Middle frontal gyrus (tissue), 1 donor: ENCODE measurements at regions not wholly inside any gene's neighbourhood (a gene's known extent, or its start where the extent isn't known, plus 50 kb on each side); places are given as distances from the start of the nearest gene placed in this dataset.

ENCODE experiments used
- DNase-seq: peaks from one replicate; pipeline ENCODE4 v3.0.0-alpha.2; 2015; ENCODE audit warnings: low spot score; ENCODE audit errors: extremely low spot score

GRCh38 chr9:25613709-25614108, 64.5 kb downstream of the TUSC1 start:
- no peak for DNase-seq

DNA sequence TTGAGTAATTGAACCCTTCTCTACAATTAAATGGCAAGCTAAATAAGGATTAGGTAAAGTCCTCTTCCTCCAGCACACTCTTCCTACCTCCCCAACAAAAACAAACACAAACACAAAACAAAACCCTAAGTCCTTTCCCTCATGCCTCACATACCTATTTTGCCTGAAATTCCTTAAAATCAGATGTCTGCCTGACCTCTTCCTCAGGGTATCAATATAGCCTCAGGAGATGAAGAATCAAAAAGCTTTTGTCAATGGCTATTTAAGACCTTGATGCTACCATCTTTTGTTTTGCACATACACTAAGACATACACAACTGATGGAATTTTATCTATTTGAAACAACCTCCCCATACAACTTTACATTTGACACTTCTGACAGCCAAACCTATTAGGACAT, 75.1 kb downstream of the TUSC1 start:
- no peak for DNase-seq

GRCh38 chr9:25602400-25603044, 75.7 kb downstream of the TUSC1 start:
- no peak for DNase-seq

DNA sequence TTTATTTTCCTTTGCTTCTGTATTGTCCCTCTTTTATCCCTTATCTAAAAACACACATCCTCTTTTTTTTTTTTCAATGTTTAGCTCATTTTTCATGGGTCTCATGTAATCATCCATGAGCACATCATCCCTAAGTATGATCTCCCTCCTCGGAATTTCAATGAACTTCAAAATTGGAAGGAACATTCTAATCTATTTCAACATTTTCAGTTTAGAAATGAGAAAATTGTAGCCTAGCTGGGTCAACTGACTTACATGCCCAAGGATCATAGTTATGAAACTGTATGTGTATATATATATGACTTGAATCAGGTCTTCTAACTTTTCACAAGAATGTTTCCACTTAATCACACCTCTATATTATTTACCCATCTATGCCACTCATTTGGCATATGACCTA, 77.7 kb downstream of the TUSC1 start:
- no peak for DNase-seq

GRCh38 chr9:25584611-25585010, 93.6 kb downstream of the TUSC1 start:
- DNase-seq, result no peak

GRCh38 chr9:25573281-25573680, 105.0 kb downstream of the TUSC1 start:
- no peak for DNase-seq

- no peak for DNase-seq
Measured at GRCh38 chr9:25571491-25571890, 106.8 kb downstream of the TUSC1 start.

DNA sequence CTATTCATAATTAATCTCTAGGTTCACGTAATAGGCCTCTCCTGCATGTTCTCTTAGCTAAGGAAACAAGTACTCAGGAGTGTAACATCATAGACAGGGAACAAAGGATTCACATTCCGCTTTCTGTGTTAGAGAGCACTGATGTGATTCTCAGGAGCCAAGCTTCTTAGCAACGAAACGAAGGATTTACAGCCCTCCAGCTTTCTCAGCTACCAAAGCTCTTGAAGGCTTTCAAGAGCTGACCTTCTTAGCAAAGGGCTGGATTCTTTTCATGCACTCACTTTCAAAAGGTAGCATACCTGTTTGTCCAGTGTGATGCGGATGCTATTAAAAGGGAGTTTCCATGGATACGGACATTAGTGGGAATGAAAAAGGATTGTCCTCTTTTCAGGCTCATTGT, 107.4 kb downstream of the TUSC1 start:
- no peak for DNase-seq

GRCh38 chr9:25562101-25562500, 116.1 kb downstream of the TUSC1 start:
- DNase-seq, result no peak

GRCh38 chr9:25557645-25558300, 120.5 kb downstream of the TUSC1 start:
- no peak for DNase-seq

DNA sequence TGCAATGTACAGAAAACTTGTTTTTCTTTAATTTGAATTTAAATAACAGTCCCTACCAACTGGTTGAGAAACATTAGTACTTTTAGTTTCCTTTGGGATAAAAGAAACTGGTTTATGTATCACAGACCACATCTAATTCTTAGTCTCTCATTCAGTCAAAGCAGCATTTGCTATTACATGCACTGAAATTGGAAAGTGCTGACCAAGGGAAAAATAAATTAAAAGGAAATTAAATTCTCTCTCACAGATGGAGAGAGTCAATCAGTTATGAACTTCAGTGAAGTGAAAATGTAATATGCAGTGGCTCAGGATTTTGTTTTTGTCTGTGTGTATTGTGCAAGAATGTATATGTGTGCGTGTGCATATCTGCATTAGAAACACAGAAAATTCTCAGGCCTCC, 121.7 kb downstream of the TUSC1 start:
- DNase-seq, result no peak

- DNase-seq, result no peak
Measured at GRCh38 chr9:25548847-25549246, 129.4 kb downstream of the TUSC1 start.

- no peak for DNase-seq
Measured at GRCh38 chr9:25543806-25544205, 134.4 kb downstream of the TUSC1 start.

GRCh38 chr9:25542319-25542718, 135.9 kb downstream of the TUSC1 start:
- DNase-seq, result no peak

- no peak for DNase-seq
Measured at GRCh38 chr9:25537808-25538207, 140.4 kb downstream of the TUSC1 start.

- DNase-seq, result no peak
Measured at GRCh38 chr9:25519286-25519685, 159.0 kb downstream of the TUSC1 start.

GRCh38 chr9:25517701-25518100, 160.5 kb downstream of the TUSC1 start:
- DNase-seq, result no peak

- no peak for DNase-seq
Measured at GRCh38 chr9:25513509-25514033, 164.7 kb downstream of the TUSC1 start.

DNA sequence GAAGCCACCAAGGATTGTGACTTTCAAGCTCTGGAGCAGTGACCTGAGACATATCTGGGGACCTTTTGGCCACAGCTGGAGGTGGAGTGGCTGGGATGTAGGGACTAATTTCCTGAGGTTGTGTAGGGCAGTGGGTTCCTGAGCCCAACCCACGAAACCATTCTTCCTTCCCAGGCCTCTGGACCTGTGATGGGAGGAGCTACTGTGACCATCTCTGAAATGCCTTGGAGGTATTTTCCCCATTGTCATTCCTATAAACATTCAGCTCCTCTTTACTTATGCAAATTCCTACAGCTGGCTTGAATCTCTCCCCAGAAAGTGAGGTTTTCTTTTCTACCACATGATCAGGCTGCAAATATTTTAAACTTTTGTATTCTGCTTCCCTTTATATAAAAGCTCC, 172.6 kb downstream of the TUSC1 start:
- no peak for DNase-seq

DNA sequence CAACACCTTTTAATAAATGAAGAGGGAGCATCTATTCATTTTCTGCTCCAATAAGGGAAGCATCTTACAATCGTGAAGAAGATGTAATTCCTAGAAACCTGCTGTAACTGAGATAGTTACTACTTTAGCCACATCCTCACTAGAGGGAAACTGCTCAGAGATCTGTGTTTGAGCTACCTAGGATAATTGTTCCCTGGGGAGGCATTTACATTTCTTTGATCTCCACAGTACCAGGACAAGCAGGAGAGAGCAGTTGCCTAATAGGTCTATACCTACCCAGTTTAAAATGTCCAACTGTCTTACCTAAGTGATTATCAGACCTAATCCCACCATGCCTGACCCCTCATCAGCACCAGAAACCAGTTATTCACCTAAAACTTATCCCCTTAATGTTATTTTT, 196.9 kb downstream of the TUSC1 start:
- DNase-seq, result no peak

GRCh38 chr9:25480696-25481095, 197.5 kb downstream of the TUSC1 start:
- DNase-seq, result no peak

DNA sequence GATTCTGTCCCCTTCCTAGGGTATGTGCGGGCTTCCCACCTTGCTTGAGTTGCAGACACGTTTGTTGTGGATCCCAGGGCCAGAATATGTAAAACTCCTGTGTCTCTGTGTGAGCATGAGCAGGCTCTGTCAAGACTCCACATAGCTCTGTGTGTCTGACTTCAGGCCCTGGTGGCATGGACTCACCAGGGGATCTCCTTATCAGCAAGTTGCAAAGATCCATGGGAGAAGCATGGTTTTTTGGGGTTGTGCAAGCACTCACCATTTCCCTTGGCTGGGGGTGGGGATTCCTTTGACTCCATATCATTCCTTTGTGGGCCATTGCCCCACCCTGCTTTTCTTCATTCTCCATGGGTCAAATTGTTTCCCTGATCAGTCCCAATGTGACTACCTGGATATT, 205.6 kb downstream of the TUSC1 start:
- DNase-seq, result no peak

GRCh38 chr9:25472085-25472607, 206.1 kb downstream of the TUSC1 start:
- no peak for DNase-seq
